NB4 (cell line): ENCODE measurements at regions not wholly inside any gene's neighbourhood (a gene's known extent, or its start where the extent isn't known, plus 50 kb on each side); places are given as distances from the start of the nearest gene placed in this dataset.

Experiments
- CTCF ChIP-seq: IDR thresholded peaks from one replicate; pipeline ENCODE4 v1.5.1; 2012; ENCODE audit warnings: low read depth, low read length
- MYC ChIP-seq: IDR thresholded peaks from 2 replicates; pipeline ENCODE4 v1.6.1; 2011; ENCODE audit warnings: low read depth, low read length
- POLR2A ChIP-seq: IDR thresholded peaks from 2 replicates; pipeline ENCODE4 v1.6.1; 2011; ENCODE audit warnings: mild to moderate bottlenecking; ENCODE audit not compliant: insufficient read length; ENCODE audit errors: extremely low read depth

DNA sequence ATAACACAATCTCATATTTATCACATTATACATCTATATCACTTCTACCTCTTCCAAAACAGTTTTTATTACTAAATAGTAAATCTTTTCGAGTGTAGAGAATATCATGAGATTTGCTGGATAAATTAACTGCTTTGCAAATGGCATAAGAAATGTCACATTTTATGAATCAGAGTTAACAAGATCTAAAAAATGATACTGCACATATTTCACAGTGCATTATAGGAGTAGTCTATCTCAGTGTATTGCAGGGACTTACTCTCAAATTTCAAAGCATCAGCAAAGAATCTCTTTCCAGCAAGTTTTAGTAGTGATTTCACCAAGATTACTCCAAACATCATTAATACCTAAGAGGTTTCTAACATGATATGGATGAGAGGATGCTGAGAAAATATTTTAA is 687.1 kb upstream of the SLITRK1 start:
- TF ChIP-seq CTCF = no peak
- TF ChIP-seq POLR2A = no peak
- no peak for TF ChIP-seq MYC
